Astrocyte (in vitro differentiated cells and primary cell): ENCODE measurements at regions not wholly inside any gene's neighbourhood (a gene's known extent, or its start where the extent isn't known, plus 50 kb on each side); places are given as distances from the start of the nearest gene placed in this dataset.

ENCODE experiments used
- DNase-seq: peaks from one replicate; pipeline ENCODE4 v3.0.0-alpha.2; 2010; ENCODE audit warnings: low read depth
- FAIRE-seq: peaks from 2 replicates; lab custom pipeline; 2011; peaks lifted over from hg19 to GRCh38; lab: Jason Lieb, UNC
- H2AFZ ChIP-seq: 2 replicates; pipeline ENCODE4 v1.6.0; 2012; ENCODE audit warnings: low read depth, low read length, inconsistent platforms
- H3K27ac ChIP-seq: 2 replicates; pipeline ENCODE4 v1.5.1; 2011; ENCODE audit warnings: low read depth, low read length, inconsistent platforms
- H3K27me3 ChIP-seq: 2 replicates; pipeline ENCODE4 v1.6.0; 2011; ENCODE audit warnings: low read length, inconsistent platforms; ENCODE audit not compliant: insufficient read depth
- H3K36me3 ChIP-seq: 2 replicates; pipeline ENCODE4 v1.5.1; 2011; ENCODE audit warnings: low read length, inconsistent platforms; ENCODE audit not compliant: insufficient read depth
- H3K4me1 ChIP-seq: 2 replicates; pipeline ENCODE4 v1.5.1; 2011; ENCODE audit warnings: low read length, inconsistent platforms; ENCODE audit not compliant: insufficient read depth
- H3K4me2 ChIP-seq: 2 replicates; pipeline ENCODE4 v1.6.0; 2012; ENCODE audit warnings: low read length, inconsistent platforms
- H3K4me3 ChIP-seq: 2 replicates; pipeline ENCODE4 v1.5.1; 2011; ENCODE audit warnings: low read depth, mild to moderate bottlenecking, low read length, inconsistent platforms; ENCODE audit not compliant: insufficient read depth
- H3K79me2 ChIP-seq: 2 replicates; pipeline ENCODE4 v1.6.0; 2012; ENCODE audit warnings: mild to moderate bottlenecking, low read length, inconsistent platforms; ENCODE audit not compliant: insufficient read depth
- H3K9ac ChIP-seq: 2 replicates; pipeline ENCODE4 v1.6.0; 2012; ENCODE audit warnings: mild to moderate bottlenecking, low read length, inconsistent platforms
- H3K9me3 ChIP-seq: 2 replicates; pipeline ENCODE4 v1.5.1; 2012; ENCODE audit warnings: low read depth, mild to moderate bottlenecking, low read length, inconsistent platforms; ENCODE audit not compliant: insufficient read depth
- H4K20me1 ChIP-seq: 2 replicates; pipeline ENCODE4 v1.6.0; 2012; ENCODE audit warnings: low read length, inconsistent platforms; ENCODE audit not compliant: insufficient read depth
- H3K27ac Mint-ChIP-seq: one replicate; pipeline ENCODE4 v1.8.0; 2021; ENCODE audit warnings: mild to moderate bottlenecking, mixed read lengths; ENCODE audit not compliant: unreplicated experiment
- H3K27me3 Mint-ChIP-seq: one replicate; pipeline ENCODE4 v1.8.0; 2021; ENCODE audit warnings: low read depth, mixed read lengths; ENCODE audit not compliant: unreplicated experiment
- H3K36me3 Mint-ChIP-seq: one replicate; pipeline ENCODE4 v1.8.0; 2021; ENCODE audit warnings: low read depth, mixed read lengths; ENCODE audit not compliant: unreplicated experiment
- H3K4me1 Mint-ChIP-seq: one replicate; pipeline ENCODE4 v1.8.0; 2021; ENCODE audit warnings: low read depth, mixed read lengths; ENCODE audit not compliant: unreplicated experiment
- H3K4me3 Mint-ChIP-seq: one replicate; pipeline ENCODE4 v1.8.0; 2021; ENCODE audit warnings: mild to moderate bottlenecking, moderate library complexity, mixed read lengths; ENCODE audit not compliant: unreplicated experiment
- H3K9me3 Mint-ChIP-seq: one replicate; pipeline ENCODE4 v1.8.0; 2021; ENCODE audit warnings: mild to moderate bottlenecking, mixed read lengths; ENCODE audit not compliant: unreplicated experiment
- EZH2 ChIP-seq: IDR thresholded peaks from 2 replicates; pipeline ENCODE4 v1.6.1; 2012; ENCODE audit warnings: mild to moderate bottlenecking, low read length, inconsistent platforms; ENCODE audit not compliant: insufficient read depth
- TF ChIP-seq, protein P1 (sequence below): IDR thresholded peaks from 2 replicates; pipeline ENCODE4 v1.5.1; 2011; ENCODE audit warnings: low read depth, mild to moderate bottlenecking, inconsistent platforms, low read length, moderate library complexity; ENCODE audit not compliant: insufficient read depth

DNA sequence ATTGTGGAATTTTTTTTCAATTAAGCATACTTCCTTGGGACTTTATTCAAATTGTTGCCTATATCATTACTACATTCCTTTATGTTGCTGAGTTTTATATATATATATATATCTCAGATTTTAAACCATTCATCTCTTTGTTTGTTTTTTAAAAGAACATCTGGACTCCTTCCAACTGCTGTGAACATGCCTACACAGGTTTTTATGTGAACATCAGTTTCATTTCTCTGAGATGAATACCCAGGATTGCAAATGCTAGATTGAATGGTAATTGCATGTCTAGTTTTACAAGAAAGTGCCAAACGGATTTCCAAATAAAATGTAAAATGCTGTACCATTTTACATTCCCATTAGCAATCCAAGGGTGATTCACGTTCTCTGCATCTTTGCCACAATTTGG is 1289.3 kb downstream of the HACE1 start:
- no peak overlapping the region for H3K4me3 Mint-ChIP-seq
- no peak for FAIRE-seq
- no peak overlapping the region for H2AFZ ChIP-seq

DNA sequence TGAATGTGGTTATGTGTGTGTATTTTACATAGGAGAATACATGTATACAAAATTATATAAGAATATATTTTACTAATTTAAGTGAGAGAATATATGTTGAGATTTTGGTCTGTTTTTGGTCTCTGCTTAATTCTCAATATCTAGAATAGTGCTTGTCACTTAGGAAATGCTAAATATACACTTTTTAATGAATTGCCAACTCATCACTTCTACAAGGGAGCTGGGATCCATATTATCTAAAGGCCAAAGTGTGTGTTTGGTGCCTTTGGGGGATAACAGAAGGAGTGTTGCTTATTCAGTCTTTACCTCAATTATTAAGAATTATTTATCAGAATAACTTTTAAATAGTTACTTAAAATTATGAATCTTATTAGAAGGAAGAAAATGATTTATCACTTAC is 1304.8 kb downstream of the HACE1 start:
- Histone ChIP-seq H3K27ac (no peak overlapping the region), H4K20me1 (no peaks in the 10 kb centered on the region), H3K36me3 (no peaks in the 10 kb centered on the region), H3K4me1 (no peaks in the 10 kb centered on the region), H3K9me3 (no peaks in the 10 kb centered on the region), H2AFZ (no peak overlapping the region), H3K79me2 (no peaks in the 10 kb centered on the region), H3K27me3 (no peaks in the 10 kb centered on the region), H3K9ac (no peak overlapping the region), H3K4me3 (no peak overlapping the region), H3K4me2 (no peak overlapping the region)
- Mint-ChIP-seq H3K4me3 (no peak overlapping the region), H3K27ac (no peak overlapping the region), H3K4me1 (no peaks in the 10 kb centered on the region), H3K36me3 (no peaks in the 10 kb centered on the region), H3K27me3 (no peaks in the 10 kb centered on the region), H3K9me3 (no peaks in the 10 kb centered on the region)
- no peak for TF ChIP-seq EZH2
- TF ChIP-seq, protein P1, sequence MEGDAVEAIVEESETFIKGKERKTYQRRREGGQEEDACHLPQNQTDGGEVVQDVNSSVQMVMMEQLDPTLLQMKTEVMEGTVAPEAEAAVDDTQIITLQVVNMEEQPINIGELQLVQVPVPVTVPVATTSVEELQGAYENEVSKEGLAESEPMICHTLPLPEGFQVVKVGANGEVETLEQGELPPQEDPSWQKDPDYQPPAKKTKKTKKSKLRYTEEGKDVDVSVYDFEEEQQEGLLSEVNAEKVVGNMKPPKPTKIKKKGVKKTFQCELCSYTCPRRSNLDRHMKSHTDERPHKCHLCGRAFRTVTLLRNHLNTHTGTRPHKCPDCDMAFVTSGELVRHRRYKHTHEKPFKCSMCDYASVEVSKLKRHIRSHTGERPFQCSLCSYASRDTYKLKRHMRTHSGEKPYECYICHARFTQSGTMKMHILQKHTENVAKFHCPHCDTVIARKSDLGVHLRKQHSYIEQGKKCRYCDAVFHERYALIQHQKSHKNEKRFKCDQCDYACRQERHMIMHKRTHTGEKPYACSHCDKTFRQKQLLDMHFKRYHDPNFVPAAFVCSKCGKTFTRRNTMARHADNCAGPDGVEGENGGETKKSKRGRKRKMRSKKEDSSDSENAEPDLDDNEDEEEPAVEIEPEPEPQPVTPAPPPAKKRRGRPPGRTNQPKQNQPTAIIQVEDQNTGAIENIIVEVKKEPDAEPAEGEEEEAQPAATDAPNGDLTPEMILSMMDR: no peak
- no peak for DNase-seq
- FAIRE-seq: no peak

More for the DNA sequence above, 1289.3 kb downstream of the HACE1 start:
- H3K4me2 ChIP-seq: no peak overlapping the region
- no peaks in the 10 kb centered on the region for H3K9me3 Mint-ChIP-seq
- H3K36me3 Mint-ChIP-seq: no peaks in the 10 kb centered on the region
- H4K20me1 ChIP-seq: no peaks in the 10 kb centered on the region
- H3K4me3 ChIP-seq: no peak overlapping the region
- no peak overlapping the region for H3K9ac ChIP-seq
- H3K36me3 ChIP-seq: no peaks in the 10 kb centered on the region
- no peaks in the 10 kb centered on the region for H3K27me3 ChIP-seq
- H3K4me1 ChIP-seq: no peaks in the 10 kb centered on the region
- TF ChIP-seq, protein P1: no peak
- TF ChIP-seq EZH2: no peak
- no peaks in the 10 kb centered on the region for H3K79me2 ChIP-seq
- DNase-seq: no peak
- no peak overlapping the region for H3K27ac ChIP-seq
- no peaks in the 10 kb centered on the region for H3K4me1 Mint-ChIP-seq
- no peaks in the 10 kb centered on the region for H3K9me3 ChIP-seq
- no peak overlapping the region for H3K27ac Mint-ChIP-seq
- H3K27me3 Mint-ChIP-seq: no peaks in the 10 kb centered on the region

DNA sequence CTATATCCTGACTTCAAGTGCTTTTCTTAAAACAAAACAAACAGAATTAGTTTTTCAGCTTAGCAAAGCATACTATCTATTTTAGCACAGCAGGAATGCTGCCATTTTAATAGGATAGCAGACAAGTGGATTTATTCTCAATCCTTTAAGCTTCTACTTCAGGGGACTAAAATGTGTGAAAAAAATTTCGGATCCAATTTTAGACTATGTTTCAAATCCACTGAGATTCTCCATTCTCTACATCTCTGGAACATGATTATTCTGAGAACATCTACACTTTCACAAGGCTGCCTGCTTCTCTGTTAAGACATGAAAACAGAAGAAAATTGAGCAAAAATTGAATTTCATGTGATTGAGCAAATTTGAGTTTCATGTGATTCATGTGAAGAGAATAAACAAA is 1321.3 kb downstream of the HACE1 start:
- Mint-ChIP-seq H3K4me1 (no peaks in the 10 kb centered on the region), H3K27ac (no peak overlapping the region), H3K36me3 (no peaks in the 10 kb centered on the region), H3K27me3 (no peaks in the 10 kb centered on the region), H3K9me3 (no peaks in the 10 kb centered on the region), H3K4me3 (no peak overlapping the region)
- TF ChIP-seq, protein P1: no peak
- TF ChIP-seq EZH2: no peak
- Histone ChIP-seq H3K79me2 (no peaks in the 10 kb centered on the region), H4K20me1 (no peaks in the 10 kb centered on the region), H3K36me3 (no peaks in the 10 kb centered on the region), H3K4me2 (no peak overlapping the region), H2AFZ (no peak overlapping the region), H3K27ac (no peak overlapping the region), H3K9me3 (no peaks in the 10 kb centered on the region), H3K27me3 (no peaks in the 10 kb centered on the region), H3K9ac (no peak overlapping the region), H3K4me3 (no peak overlapping the region), H3K4me1 (no peaks in the 10 kb centered on the region)
- FAIRE-seq (no peak), DNase-seq (no peak)
